ENCODE measurements at regions not wholly inside any gene's neighbourhood (a gene's known extent, or its start where the extent isn't known, plus 50 kb on each side); places are given as distances from the start of the nearest gene placed in this dataset.

DNA sequence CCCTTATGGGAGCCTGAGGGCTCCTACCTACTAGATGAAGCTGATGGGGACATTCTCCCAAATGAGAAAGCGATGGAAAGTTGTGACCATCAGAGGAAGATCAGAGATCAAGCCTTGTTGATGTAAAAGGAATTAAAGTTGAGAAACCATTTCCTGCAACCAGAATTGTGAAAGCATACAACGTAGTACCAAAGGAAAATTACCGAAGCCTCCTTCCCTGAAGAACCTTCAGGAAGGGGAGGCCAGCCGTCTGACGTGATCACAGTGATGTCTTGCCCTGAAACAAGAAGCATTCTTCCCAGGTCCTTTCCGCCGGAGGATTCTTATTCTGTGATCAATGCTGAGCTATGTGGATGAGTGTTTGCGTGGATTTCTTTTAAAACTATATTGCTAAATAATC lies 211.6 kb upstream of the TNP1 start:
- TF ChIP-seq, protein P1, sequence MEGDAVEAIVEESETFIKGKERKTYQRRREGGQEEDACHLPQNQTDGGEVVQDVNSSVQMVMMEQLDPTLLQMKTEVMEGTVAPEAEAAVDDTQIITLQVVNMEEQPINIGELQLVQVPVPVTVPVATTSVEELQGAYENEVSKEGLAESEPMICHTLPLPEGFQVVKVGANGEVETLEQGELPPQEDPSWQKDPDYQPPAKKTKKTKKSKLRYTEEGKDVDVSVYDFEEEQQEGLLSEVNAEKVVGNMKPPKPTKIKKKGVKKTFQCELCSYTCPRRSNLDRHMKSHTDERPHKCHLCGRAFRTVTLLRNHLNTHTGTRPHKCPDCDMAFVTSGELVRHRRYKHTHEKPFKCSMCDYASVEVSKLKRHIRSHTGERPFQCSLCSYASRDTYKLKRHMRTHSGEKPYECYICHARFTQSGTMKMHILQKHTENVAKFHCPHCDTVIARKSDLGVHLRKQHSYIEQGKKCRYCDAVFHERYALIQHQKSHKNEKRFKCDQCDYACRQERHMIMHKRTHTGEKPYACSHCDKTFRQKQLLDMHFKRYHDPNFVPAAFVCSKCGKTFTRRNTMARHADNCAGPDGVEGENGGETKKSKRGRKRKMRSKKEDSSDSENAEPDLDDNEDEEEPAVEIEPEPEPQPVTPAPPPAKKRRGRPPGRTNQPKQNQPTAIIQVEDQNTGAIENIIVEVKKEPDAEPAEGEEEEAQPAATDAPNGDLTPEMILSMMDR (IDR thresholded peaks at IDR 0.05) = no peak
- no peak for TF ChIP-seq ZFX (IDR thresholded peaks at IDR 0.05; ENCODE audit: borderline replicate concordance)
